GM13976 (cell line): ENCODE measurements at regions not wholly inside any gene's neighbourhood (a gene's known extent, or its start where the extent isn't known, plus 50 kb on each side); places are given as distances from the start of the nearest gene placed in this dataset.

Experiments
- DNase-seq: peaks from one replicate; pipeline ENCODE4 v3.0.0; 2012; ENCODE audit warnings: low spot score
- CTCF ChIP-seq: IDR thresholded peaks from 2 replicates; pipeline ENCODE4 v1.5.1; 2012; ENCODE audit warnings: borderline replicate concordance, mild to moderate bottlenecking; ENCODE audit not compliant: insufficient read depth; ENCODE audit errors: extremely low read depth, missing control alignments, control extremely low read depth
- in situ Hi-C: fragments of 300-500 bp; cut with MboI; formaldehyde crosslinking; loops from one replicate; pipeline ENCODE4 v1.12.0; 2022; ENCODE audit warnings: low sequenced_read_pairs, mixed read lengths, inconsistent platforms; ENCODE audit not compliant: unreplicated experiment

GRCh38 chr7:18289788-18290187 is 205.8 kb upstream of the HDAC9 start:
- no peak for TF ChIP-seq CTCF
- no peak for DNase-seq
- in situ Hi-C loops: no loop called here

- in situ Hi-C loops: no loop called here
- DNase-seq: no peak
Measured at GRCh38 chr7:18290223-18290622, 205.3 kb upstream of the HDAC9 start.

GRCh38 chr7:18290865-18291264 is 204.7 kb upstream of the HDAC9 start:
- no peak for DNase-seq
- no peak for TF ChIP-seq CTCF
- in situ Hi-C loops: no loop called here

More at GRCh38 chr7:18290223-18290622, 205.3 kb upstream of the HDAC9 start:
- no peak for TF ChIP-seq CTCF

- DNase-seq: no peak
- in situ Hi-C loops: no loop called here
- TF ChIP-seq CTCF: no peak
Measured at GRCh38 chr7:18292584-18292983, 203.0 kb upstream of the HDAC9 start.

GRCh38 chr7:18293759-18294158 is 201.8 kb upstream of the HDAC9 start:
- no peak for TF ChIP-seq CTCF
- in situ Hi-C loops: no loop called here

GRCh38 chr7:18294411-18294810 is 201.1 kb upstream of the HDAC9 start:
- in situ Hi-C loops: no loop called here
- no peak for TF ChIP-seq CTCF
- DNase-seq: no peak

More at GRCh38 chr7:18293759-18294158, 201.8 kb upstream of the HDAC9 start:
- DNase-seq: no peak
